IPS-NIHi7 (cell line): ENCODE measurements at regions not wholly inside any gene's neighbourhood (a gene's known extent, or its start where the extent isn't known, plus 50 kb on each side); places are given as distances from the start of the nearest gene placed in this dataset.

Experiments
- DNase-seq: peaks from one replicate; pipeline ENCODE4 v3.0.0; 2012; ENCODE audit warnings: mixed read lengths; ENCODE audit errors: extremely low spot score

DNA sequence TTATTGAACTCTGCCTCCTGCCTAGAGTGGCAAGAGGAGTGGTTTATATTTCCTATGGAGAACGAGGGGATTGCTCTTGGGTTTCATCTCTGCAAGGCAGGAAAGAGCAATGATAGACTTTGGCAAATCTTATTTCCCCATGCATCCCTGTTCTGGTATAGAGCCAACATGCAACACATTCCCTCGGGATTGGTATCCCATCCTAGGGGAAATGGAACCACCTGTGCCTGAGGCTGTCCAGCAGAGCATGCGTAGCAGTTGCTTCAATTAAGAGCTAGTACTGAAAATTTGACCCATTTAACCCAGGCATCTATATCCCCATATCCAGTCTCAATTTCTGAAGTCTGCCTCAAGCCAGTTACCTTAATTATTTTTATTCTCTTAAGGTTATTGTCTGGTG is 205.3 kb downstream of the KCNS3 start:
- DNase-seq = no peak

DNA sequence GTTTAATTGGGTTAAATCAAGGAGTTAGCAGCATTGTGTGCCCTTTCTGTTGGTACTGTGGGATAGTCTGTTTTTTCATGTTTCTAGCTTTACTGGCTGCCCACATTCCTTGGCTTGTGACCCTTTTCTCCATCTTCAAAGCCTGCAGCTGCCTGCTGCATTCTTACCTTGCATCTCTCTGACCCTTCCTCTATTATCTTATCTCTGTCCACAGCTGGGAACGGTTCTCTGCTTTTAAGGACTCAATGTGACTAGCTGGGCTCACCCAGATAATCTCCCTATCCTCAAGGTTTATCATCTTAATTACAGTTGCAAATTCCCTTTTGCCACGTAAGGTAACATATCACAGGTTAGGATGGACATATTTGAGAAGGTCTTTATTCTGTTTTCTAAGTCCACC is 199.7 kb downstream of the KCNS3 start:
- DNase-seq = no peak

DNA sequence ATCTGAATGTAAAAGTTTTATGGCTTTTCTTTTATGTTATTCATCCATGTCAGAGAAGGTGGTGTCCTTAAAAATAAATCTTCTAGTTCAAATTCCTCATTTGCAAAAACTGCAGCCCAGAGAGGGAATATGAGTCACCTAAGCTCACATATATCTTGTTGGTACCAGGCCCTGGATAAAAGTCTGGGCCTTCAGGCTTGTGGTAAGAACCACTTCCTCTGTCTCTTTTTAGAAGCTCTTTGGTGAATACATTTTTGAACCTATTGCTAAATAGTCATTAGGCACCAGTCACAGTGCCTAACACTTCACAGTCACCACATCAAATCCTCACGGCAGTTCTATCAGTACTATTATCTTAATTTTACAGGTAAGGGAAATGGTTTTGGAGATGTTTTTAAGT is 199.2 kb downstream of the KCNS3 start:
- no peak for DNase-seq

DNA sequence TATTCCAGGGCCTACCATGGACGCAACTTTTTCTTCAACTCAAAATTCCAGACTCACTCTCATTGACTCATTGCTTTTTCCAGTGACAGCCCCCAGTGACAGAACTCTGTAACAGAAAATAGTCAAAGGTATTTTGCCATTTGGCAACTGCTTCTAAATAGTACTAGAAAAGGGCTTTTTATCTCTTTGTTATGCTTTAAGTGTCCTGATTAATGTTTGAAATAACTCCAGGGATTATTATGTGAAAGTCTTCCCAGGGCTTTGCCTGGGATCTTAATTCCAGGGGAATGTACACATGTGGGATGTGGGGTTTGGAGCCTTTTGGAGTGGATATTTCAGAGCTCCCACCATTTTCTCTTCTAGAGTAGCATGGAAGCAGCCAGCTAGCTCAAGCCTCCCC is 198.8 kb downstream of the KCNS3 start:
- DNase-seq = no peak

DNA sequence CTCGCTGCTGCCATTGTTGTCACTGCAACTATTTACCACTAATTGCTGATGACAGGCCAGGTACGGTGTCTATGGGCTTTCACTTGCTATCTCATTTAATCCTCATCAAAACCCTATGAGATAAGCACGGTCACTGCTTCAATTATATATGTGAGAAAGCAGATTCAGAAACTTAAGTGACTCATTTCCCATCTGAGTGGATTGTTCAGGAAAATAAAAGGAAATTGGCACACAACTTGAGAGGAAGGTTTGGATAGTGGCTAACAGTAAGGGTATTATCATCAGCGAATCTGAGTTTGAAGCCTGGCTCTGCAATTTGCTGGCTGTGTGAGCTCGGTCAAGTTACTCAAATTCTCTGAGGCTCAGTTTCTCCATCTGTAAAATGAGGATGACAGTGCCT is 196.0 kb downstream of the KCNS3 start:
- DNase-seq = no peak

DNA sequence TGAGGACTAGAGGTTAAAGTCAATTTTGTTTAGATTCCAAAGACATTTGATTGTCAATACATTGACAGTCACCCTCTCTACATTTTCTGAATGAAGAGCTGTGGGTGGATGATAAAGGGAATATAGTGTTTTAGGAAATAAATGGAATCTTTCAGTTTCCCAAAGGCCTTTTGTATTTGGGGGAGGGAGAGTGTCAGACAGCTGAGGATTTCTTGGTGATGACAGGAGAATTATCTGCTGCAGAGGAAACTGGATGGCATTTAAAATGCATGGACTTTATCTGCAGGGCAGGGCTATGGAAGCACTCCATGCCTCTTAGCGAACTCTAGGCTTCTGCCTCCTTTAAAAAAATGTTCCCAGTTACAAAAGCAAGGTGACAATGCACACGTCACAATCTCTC is 195.1 kb downstream of the KCNS3 start:
- no peak for DNase-seq

DNA sequence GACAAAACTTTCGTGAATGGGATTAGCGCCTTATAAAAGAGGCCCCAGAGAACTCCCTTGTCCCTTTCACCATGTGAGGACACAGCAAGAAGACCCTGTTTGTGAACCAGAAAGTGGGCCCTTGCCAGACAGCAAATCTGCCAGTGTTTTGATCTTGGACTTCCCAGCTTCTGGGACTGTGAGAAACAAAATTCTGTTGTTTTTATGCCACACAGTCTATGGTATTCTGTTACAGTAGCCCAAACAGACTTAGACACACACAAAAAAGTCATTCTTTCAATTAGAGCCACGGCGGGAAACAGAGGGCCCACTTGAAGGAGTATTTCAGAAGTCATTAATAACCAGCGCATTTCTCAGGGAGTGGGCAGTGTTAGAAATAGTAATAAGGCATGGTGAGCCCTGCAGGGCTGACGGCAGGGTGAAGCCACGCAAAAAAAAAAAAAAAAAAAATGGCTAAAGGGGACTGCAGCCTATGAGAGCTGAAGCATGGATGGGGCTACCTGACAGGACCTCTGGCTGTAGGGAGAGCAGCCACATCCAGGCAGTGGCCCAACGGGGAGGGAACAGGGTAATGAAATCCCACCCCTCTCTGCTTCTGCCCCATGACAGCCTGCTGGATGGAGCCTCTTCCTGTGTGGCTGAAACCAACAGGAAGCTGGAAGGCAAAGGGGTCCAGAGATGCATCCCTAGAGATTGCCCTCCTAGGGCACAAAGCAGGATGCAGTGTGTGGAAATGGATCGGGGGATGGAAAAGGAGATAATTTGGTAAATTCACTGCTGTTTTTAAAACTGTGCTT is 189.3 kb downstream of the KCNS3 start:
- peak; percentile 31 for DNase-seq

DNA sequence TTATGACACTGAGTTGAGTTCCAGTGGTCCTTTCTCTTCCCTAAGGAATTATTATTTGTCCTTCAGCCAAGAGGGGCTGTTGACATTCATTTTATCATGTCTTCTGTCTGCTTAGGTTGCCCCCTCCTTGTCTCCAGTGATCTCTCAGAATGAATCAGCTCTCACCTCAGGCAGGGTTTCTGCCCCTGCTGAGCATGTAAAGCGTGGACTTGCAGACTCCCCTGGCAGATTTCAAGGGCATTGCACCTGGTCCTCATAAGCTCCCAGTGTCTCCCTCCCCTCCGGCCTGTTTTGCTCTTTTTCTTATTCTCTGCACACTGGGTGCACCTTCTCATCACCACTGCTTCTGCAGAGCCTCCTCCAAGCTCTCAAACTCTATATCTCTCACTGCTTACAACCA is 188.4 kb downstream of the KCNS3 start:
- peak; percentile 42 for DNase-seq

DNA sequence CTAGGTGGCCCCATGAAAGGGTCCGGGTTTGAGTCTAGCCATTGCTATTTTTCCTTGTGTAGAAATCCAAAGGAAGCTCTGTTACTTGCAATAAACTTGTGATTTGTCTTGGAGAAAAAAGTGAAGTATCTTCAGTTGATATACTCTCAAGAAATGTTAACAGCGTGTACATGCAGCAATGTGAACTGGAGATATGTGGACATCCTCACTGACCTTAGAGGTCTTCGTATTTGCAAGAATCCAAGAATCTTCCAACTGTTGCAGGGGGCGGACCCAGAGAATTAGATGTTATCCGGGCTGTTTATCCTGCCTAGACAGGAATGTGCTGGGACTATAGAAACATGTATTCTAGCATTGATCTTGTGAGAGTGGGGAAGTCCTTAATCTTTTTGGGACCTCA is 187.6 kb downstream of the KCNS3 start:
- no peak for DNase-seq

DNA sequence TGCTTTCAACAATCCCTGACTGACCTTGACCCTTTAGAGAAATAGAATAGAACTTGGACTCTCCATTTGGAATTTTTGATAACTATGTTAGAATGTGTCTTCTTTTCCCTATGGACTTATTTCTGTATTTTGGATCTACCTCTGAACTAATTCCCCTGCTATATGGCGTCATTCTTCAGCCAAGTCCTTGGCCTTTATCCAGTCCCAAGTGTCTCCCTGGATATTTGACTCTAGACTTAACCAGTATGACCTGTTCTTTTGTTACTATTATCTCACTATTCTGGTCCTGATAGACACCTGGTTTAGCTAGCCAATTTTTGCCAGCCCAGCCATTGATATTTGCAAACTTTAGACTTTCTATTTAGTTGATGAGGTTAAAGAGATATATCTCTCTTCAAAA is 186.8 kb downstream of the KCNS3 start:
- DNase-seq = no peak

DNA sequence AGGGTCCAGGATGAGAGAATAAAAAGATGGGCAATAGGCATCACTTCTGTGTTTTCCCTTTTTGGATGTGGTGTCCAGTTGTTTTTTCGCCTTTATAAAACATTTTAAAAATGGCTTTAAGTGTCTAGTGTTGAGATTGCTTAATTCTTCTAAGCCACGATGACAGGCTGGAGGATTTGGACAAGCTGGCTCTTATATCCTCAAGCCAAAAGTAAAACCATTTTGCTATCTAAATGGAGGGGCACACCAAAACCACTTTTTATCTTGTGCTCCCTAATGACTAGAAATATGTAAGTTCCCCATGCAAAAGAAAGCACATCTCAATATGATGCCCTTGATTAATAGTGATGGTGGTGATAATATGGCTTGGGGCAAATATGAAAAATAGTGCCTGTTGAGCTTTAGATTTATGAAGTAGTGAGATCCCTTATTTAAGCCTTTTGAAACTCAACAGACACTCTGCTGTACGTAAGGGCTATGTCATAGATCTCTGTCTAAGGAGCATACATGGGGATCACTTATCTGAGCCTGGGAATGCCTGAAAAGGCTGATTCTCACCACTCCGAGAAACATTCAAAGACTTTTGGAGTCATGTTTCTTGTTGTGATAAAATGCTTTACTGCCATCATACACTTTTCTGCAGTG is 185.5 kb downstream of the KCNS3 start:
- no peak for DNase-seq

DNA sequence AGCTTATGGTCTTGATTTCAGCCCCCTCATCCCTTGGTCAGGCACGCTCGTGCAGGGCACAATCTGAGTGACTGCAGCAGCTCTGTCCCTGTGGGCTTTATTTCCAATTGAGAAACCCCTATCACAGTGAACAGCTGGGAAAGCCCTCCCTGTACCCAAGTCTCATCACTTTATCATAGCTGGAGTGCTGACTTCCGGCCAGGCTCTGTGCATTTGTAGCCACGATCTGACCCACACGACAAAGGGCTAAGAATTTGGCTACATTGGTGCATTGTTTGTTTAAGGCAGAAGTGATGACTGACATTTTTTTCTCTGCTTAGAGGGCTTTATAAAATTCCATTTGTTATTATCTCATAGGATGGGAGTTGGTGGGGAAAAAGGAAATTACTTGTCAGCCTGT is 184.4 kb downstream of the KCNS3 start:
- no peak for DNase-seq

DNA sequence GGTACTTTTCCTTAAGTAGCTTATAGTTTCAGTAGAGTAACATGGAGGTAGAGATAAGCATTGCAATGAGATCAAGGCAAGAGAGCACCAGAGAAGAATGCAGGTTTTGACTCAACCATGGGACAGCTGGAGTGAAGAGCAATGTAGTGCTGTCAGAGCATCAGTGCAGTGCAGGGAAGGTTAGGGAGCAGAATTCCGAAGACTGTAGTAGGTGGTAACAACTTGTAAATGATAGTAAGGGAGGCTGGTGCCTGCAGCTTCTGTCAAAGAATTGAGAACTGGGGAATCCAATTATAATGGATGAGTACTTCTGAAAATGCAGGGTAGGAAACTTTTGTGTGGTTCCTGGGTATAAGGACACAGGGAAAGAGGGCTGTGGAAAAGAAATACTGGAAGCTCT is 183.2 kb downstream of the KCNS3 start:
- no peak for DNase-seq

DNA sequence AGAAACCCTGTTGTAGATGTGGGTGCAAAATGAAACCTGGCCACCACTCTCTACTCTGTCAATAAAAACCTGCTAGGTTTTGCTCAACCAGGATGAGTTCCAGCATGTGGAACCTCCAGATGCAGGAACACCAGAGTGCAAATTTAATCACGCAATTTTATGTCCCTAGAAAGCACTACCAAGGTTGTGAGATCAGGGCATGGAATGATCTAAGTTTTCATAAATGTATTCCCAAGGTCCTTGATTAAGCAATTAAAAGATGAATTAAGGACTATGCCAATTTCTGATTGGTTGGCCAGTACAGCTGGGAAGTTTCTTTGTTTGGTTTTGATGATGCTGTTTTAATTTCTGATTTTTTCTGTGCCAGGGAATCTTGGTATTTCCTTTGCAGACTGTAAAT is 179.2 kb downstream of the KCNS3 start:
- DNase-seq = no peak

DNA sequence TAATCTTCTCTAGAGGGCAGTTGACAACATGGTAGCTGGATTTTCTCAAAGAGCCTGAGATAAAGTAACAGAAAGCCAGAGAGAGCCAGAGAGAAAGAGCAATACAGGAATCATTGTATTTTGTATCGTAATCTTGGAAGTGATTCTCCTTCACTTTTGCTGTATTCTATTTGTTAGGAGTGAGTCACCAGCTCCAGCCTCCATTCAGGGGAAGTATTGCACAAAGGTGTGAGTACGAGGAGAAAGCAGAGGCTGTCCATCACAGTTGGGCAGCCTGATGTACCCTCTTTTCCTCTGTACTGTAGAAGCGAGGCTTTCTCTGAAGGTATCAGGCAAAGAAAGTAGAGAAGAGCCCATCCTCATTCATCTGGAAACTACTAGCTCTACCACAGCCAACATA is 176.8 kb downstream of the KCNS3 start:
- no peak for DNase-seq

DNA sequence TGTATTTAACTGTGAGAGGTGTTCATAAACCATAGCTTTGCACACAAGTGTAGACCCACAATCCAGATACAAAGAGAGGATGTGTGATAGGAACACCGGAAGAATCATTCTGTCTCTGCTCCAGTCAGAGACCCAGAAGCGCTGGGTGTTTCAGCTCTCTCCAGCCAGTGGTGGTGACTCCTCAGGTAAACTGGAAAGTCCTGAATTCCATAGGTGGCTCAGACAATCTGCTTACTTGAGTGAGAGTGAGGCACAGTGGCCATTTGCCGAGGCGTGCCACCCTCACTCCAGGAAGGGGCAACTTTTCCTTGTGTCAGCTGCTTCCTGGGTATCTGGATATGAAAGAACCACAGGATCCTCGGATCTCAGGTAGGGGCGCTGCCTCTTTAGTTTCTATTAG is 171.5 kb downstream of the KCNS3 start:
- DNase-seq = no peak

DNA sequence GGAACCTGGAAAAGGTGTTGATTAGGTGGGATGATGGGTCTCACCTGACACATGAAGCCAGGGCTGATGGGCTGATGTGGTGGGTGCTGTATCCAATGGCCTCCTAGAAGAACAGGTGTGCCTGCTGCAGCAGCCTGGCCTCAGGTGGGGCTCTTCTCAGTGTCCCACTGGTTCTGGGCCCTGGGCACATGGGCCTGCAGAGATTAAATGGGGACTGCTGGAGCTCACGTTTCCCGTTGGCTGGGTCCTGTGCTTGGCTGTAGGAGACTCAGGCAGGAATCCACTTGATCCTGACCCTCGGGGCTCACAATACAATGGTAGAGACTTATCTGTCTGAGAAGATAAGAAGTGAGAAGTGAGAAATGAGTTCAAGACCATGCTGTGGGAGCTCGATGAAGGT is 170.9 kb downstream of the KCNS3 start:
- DNase-seq = no peak

DNA sequence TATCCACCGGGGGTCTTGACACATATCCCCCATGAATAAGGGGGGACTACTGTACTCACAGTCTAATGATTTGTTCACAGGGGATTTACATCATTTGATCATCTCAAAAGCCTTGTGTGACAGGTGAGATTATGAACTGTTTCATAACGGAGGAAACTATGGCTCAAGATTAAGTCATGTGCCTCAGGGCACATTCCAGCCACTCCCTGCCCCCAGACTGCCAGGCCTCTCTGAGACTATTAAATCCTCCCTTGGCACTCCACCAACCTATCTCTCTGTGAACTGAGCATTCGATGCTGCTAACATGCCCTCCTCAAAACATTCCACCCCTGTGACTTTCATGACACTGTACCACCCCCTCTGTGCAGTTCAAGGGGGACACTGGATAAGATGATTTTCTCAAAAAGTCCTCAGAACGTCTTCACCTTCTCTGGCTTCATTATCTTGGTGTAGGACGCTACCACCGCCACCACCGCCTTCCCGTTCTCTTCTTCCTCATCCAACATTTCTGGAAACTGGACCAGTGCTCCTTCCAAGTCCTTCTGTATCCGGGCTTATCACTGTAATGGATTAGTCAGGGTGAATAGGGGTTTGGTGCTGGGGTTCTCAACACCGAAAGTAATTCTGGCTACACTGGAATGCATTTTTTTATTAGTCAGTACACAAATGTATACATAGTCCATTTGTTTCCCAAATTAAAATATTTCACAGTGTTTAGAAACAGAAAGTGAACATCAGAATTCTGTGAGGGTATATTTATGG is 169.6 kb downstream of the KCNS3 start:
- DNase-seq = no peak

DNA sequence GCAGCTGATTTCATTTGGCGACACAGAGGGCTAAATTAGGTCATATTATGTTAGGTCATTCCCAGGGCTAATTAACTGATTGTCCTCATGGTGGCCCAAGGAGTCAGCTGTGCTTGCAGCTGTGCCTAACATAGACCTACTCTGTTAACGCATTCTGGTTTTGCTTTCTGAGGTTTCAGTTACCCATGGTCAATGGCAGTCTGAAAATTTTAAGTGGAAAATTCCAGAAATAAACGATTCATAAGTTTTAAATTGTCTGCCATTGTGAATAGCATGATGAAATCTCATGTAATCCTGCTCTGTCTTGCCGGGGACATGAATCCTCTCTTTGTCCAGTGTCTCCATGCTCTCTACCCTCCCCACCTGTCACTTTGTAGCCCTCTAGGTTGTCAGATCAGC is 168.7 kb downstream of the KCNS3 start:
- DNase-seq = no peak

DNA sequence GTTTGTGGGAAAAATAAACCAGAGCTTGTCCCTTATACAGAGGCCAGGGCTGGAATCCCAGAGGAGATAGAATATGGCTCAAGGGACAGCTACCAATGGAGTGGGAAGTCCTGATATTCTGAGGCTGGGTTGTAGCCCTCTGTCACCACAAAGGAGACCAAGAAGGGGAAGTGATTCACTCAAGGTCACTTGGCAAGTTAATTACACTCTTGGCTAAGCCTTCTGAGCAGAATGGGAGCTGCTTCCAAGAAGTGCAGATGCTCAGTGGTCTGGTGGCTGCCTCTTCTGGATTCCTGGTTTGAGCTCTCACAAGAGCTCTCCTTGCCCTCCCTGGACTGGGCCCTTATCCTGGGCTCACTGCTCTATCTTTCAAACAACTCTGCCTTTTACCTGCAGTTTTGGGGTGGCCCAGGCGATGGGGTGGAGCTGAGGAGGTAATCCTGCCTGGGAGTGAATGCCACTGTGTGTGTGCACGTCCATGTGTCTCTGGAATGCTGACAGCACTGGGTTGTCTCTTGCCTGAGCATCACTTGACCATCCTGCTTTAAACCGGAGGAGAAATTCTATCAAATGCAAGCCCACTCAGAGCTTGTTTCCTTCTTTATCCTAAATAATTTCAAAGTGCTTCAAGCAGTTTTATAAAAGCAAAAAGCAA is 168.2 kb downstream of the KCNS3 start:
- no peak for DNase-seq

DNA sequence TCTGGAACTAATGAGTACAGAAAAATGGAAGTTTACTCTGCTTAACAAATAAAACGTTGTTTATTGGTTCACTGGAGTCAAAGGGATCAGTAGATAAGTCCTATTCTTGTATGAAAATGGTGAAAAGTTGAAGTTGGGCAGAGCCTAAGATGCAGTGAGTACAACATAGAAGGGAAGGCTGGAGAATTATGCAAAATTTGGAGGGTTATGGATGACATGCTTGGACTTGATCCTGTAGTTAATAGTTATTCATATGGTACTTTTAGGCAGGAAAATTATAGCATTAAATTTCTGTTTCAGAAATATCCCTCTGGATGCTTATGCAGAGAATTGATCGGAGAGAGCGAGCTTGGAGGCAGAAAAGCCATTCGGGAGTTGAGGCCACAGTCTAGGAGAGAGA is 167.6 kb downstream of the KCNS3 start:
- no peak for DNase-seq

DNA sequence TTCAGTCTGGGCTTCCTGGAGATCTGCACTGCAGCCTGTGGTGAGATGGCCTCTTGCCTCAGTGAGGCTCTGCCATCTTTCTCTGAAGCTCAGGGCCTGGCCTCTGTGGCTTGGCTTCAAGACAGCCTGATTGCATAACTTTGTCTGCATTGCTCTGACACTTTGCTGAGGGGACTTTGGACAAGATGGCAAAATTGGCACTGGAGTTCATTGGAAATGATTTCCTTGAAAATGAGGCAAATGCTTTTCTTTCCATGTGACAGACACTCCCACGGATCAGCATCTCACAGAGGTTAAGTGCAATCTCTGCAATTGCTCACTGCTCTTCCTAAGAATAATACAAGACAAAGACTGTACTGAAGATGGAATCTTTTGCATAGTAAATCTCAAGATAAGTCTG is 166.8 kb downstream of the KCNS3 start:
- no peak for DNase-seq
